Germinal center (tissue), 1 donor: ENCODE measurements at regions not wholly inside any gene's neighbourhood (a gene's known extent, or its start where the extent isn't known, plus 50 kb on each side); places are given as distances from the start of the nearest gene placed in this dataset.

ENCODE experiments used
- DNase-seq: peaks from one replicate; pipeline ENCODE4 v3.0.0; 2012; ENCODE audit warnings: mixed read lengths, low spot score

GRCh38 chr4:42747971-42748370 lies 91.1 kb upstream of the ATP8A1 start:
- no peak for DNase-seq

- no peak for DNase-seq
These were observed 79.8 kb upstream of the ATP8A1 start for GRCh38 chr4:42736527-42737195.

- no peak for DNase-seq
These were observed 76.5 kb upstream of the ATP8A1 start for GRCh38 chr4:42733380-42733779.

DNA sequence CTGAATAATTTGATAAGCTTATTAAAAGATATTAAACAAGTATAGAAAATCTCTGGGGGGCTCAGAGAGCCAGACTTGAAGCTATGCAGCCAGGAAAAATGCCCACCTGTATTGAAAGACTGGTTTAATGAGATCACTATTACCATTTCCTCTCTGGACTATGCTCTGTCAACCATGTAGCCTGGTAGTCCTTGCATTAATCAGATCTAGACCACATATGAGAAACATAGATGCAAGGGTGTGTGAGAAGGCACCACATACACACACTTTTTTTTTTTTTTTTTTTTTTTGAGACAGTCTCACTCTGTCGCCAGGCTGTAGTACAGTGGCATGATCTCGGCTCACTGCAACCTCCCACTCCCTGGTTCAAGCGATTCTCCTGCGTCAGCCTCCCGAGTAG lies 75.9 kb upstream of the ATP8A1 start:
- no peak for DNase-seq

GRCh38 chr4:42729505-42730237 lies 72.8 kb upstream of the ATP8A1 start:
- DNase-seq, result no peak

- no peak for DNase-seq
These were observed 67.5 kb upstream of the ATP8A1 start for GRCh38 chr4:42724451-42724850.

GRCh38 chr4:42720533-42720932 lies 63.6 kb upstream of the ATP8A1 start:
- no peak for DNase-seq

DNA sequence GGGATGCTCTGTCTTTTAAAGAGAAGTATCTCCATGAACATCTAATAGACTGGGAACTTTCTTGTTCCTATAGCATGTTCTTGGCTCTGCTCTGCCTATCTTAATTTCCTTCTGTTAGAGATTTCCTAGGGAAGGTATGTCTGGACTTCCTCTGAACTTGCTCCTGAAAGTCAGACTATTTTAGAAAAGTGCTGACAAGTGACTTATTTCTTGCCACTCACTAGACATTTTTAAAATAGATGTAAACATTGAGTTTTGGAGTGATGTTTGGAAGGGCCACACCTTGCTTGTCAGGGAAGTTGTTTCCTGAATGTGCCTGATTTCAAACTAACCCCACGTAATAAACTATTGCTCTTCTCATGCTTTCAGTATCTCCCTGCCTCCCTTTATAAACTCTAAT lies 62.4 kb upstream of the ATP8A1 start:
- DNase-seq, result no peak

DNA sequence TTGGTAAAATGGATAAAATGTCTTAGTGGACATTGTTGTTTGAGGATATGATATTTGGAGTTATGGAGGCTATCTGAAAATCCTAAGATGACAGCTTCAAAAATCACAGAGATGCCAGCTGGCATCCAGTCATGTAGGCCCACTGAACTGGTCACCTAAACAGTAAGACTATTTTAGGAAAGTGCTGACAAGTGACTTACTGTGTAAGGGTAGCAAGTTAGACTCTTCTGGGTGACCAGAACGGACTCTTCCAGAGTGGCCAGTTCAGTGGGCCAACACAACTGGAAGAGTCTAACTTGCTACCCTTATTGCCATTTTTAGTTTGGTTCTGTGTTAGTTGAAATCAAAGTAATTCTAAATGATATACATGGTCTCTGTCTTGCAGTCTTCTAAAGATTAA lies 61.4 kb upstream of the ATP8A1 start:
- DNase-seq, result no peak

- no peak for DNase-seq
These were observed 60.1 kb upstream of the ATP8A1 start for GRCh38 chr4:42716996-42717395.

DNA sequence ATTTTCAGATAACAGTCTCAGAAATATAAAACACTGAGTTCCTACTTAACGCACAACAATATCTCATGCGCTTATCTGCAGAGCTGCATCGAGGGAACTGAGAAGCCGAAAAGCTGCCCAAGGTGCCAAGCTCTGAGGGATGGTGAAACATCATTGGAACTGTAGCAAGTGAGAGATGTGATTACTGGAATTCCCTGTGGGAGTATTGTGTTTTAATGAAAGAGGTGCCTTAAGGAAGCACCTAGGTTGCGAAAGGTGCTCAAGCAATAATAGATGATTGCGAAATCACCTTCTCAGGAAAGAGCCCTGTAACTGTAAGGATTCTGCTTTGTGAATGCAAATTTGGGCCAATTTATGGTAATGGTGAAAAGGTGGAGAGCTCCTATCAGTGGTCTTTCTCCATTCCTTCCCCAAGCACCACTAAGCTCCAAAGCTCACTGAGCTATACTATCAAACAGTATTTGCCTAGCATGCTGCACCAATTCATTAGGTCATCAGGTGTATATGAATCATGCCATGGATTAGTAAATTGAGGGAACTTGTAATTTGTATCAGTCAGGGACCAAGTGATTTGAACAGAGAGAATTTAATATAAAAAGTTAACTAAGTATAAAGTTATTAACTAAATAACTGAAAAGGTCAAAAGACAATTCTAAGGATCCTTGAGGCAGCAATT lies 59.0 kb upstream of the ATP8A1 start:
- DNase-seq, result no peak

DNA sequence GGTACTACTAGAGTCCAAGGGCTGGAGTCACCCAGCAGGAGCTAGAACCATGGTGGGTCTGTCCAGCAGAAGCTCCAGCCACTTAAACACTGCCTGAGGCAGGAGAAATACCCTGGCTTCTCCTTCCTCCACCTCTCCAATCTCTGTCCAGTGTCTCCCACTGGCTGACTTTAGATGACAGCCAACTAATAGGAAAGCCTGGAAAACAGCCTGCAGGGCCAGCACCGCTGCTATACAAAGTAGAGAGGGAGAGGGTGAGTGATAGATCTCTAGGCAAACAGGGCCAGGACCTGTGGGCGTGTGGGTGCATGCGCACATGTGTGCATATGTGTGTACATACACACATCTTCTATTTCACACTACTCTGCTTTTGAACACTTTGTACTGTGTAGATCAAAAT lies 56.5 kb upstream of the ATP8A1 start:
- no peak for DNase-seq

DNA sequence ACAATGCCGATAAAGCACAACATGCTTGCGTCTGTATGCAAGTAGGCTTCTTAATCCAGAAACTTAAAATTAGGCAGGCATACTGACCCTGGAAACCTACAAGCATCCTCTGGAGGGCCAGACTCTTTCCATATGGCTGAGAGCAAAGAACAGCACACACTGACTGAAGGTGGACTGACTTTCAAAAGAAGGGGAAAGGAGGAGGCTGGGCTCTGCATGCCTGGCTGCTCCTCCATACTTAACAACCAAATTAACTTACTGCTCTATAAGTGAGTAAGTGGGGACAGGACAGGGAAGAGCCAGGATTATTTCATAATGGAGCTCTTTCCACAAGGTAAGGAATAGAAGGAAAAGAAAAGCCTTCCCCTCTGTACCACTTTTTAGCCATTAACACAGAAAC lies 55.9 kb upstream of the ATP8A1 start:
- DNase-seq, result no peak

DNA sequence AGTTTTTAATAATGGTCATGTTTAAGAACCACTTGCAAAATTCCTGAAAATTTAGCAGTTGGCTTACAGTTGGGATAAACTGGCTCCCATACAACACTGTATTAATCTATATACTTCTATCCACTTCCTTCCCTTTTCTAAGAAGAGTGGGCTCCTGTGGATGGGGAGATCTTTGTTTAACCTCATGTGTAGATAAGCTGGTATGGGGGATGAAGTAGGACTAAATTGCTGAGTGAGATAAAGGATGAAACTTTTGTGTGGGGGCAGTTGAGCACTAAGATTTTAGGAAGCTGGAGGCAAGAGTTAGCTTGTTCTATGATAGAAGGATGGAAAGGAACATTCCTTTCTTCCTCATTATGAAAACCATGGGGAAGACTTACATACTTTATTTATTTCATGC lies 54.6 kb upstream of the ATP8A1 start:
- DNase-seq, result no peak

DNA sequence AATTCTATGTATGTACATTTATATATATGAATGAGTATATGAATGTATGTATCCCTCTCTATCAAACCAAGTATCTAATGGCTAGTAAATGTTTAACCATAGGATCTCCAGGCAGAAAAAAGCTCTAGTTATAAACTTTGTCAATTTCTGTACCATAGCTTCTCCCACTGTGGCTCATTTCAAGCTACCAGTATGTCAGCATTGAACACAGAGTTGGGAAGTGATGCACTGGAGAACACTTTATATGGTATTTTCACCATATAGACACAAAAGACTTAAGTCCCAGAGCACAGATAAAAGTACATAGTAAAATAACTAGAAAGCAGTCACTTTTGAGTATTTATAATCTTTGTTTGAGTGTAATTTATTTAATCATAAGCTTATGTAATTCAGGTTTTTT lies 53.9 kb upstream of the ATP8A1 start:
- no peak for DNase-seq

DNA sequence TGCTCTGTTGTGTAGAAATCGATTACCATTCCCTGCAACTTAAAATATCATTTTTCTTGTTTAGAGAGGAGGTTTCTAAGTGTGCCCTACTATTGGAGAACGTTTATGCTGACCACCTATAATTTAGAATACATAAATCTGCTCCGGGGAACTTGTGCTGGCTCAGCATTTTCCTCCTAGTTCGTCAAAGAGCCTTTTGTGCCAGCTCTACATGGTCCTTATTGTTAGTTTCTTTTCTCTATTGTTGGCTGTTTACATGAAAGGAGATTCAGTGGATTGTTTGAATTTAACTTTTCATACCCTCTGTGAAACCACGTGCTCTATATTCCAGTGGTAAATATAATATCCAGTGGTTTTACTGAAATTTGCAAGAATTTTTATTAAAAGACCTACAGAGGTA lies 53.4 kb upstream of the ATP8A1 start:
- DNase-seq, result no peak

DNA sequence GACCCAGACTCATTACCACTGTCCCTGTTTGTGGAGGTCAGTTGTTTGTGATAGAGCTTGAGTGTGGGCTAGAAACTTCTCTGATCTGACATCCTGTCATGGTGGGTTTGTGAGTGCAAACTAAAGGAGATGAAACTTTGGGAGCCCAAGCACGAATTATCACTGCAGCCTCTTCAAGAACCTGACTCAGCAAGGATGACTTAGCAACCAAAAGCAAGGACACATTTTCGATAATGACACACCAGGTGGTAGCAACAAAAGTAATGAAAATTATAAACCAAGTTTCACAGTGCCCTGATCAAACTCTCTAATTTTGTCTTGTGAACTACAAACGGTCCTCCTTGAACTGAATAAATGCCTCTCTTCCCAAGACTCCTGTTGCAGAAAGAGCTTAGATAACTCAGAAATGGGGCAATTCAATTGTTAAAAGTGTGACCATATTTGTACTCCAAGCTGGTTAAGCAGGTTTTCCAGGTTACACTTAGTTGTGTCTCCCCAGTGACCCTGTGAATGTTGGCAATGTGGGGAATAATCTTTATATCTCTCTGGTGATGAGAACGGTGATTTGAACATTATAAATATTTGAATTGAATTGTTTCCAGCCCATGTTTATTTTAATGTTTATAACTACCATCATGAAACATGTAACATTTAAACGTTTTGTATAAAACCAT lies 52.6 kb upstream of the ATP8A1 start:
- no peak for DNase-seq

DNA sequence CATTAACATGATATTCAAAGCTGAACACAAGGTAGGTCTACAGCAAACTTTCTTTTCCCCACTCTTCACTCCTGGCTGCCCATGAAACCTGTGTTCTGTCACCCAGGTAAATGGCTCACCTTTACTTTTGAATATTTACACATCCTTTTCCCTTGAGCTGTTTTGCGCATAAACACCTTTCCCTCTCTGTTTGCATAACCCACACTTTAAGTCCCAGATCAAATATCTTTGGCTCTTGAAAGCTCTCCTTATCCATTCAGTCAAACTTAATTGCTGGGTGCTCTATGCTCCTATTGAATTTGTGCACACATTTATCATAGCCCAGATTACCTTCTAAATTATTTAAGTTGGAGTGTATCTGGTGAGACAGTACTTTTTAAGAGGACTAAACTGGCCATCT lies 51.7 kb upstream of the ATP8A1 start:
- DNase-seq, result no peak
